K562 (cell line): ENCODE measurements at regions not wholly inside any gene's neighbourhood (a gene's known extent, or its start where the extent isn't known, plus 50 kb on each side); places are given as distances from the start of the nearest gene placed in this dataset.

Experiments used
- ZNF584 ChIP-seq: fragments of 200-800 bp; sonication (Bioruptor generic); IDR thresholded peaks from 2 replicates; pipeline ENCODE4 v1.6.1; 2016; ENCODE audit warnings: low read depth, mild to moderate bottlenecking, missing genetic modification characterization, missing compliant biosample characterization
- TF ChIP-seq, protein P1 (sequence below), 3 experiments: IDR thresholded peaks in 2 of 3; conservative IDR thresholded peaks in 1 of 3; 2 replicates each; pipeline ENCODE4 v1.5.1; 2011 to 2012; ENCODE audit warnings: low read length in 3 of 3, mild to moderate bottlenecking in 3 of 3, control low read depth in 2 of 3, improper control_type of control experiment in 1 of 3, inconsistent platforms in 1 of 3, low read depth in 1 of 3, mixed read lengths in 1 of 3, moderate library complexity in 1 of 3; ENCODE audit not compliant: insufficient read depth in 2 of 3

- TF ChIP-seq ZNF584 (CRISPR knock-in tag), result no peak
- TF ChIP-seq, protein P1, sequence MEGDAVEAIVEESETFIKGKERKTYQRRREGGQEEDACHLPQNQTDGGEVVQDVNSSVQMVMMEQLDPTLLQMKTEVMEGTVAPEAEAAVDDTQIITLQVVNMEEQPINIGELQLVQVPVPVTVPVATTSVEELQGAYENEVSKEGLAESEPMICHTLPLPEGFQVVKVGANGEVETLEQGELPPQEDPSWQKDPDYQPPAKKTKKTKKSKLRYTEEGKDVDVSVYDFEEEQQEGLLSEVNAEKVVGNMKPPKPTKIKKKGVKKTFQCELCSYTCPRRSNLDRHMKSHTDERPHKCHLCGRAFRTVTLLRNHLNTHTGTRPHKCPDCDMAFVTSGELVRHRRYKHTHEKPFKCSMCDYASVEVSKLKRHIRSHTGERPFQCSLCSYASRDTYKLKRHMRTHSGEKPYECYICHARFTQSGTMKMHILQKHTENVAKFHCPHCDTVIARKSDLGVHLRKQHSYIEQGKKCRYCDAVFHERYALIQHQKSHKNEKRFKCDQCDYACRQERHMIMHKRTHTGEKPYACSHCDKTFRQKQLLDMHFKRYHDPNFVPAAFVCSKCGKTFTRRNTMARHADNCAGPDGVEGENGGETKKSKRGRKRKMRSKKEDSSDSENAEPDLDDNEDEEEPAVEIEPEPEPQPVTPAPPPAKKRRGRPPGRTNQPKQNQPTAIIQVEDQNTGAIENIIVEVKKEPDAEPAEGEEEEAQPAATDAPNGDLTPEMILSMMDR (IDR thresholded peaks at IDR 0.05 in 2 of 3, conservative IDR thresholded peaks at IDR 0.05 in 1 of 3; ENCODE audit: insufficient read depth in 2 of 3, low read depth in 1 of 3, low read length in 3 of 3), result no peak
Observed at GRCh38 chrX:109925656-109926055, 77.3 kb upstream of the TMEM164 start.
